Fibroblast of mammary gland (primary cell): ENCODE measurements at regions not wholly inside any gene's neighbourhood (a gene's known extent, or its start where the extent isn't known, plus 50 kb on each side); places are given as distances from the start of the nearest gene placed in this dataset.

Source experiments
- DNase-seq: peaks from one replicate; pipeline ENCODE4 v3.0.0-alpha.2; 2010; ENCODE audit warnings: low read depth
- H3K4me3 ChIP-seq: 2 replicates; pipeline ENCODE4 v1.5.1; 2011; ENCODE audit warnings: low read depth, mild to moderate bottlenecking, low read length, moderate library complexity; ENCODE audit not compliant: control insufficient read depth
- TF ChIP-seq, protein P1 (sequence below): conservative IDR thresholded peaks from 2 replicates; pipeline ENCODE4 v1.5.1; 2011; ENCODE audit warnings: low read depth, low read length, inconsistent platforms; ENCODE audit not compliant: control insufficient read depth, insufficient read depth

DNA sequence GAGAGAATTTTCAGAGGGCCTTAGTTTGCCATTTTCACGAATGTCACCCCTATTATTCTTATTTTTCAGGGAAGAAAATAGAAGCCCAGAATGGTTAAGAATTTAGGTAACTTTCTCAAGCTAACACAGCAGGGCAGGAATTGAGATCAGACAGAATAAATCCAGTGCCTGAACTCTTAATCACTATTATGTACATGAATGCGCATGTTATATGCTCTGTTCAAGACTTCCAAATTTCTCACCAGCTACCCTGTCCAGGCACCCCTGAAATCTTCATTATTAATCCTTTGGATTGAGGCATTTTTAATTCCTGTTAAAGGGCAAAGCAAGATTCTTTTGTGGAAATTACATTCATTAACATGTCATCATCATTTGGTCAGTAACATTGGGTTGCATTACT lies 218.4 kb downstream of the ACTR3 start:
- DNase-seq: no peak
- TF ChIP-seq, protein P1, sequence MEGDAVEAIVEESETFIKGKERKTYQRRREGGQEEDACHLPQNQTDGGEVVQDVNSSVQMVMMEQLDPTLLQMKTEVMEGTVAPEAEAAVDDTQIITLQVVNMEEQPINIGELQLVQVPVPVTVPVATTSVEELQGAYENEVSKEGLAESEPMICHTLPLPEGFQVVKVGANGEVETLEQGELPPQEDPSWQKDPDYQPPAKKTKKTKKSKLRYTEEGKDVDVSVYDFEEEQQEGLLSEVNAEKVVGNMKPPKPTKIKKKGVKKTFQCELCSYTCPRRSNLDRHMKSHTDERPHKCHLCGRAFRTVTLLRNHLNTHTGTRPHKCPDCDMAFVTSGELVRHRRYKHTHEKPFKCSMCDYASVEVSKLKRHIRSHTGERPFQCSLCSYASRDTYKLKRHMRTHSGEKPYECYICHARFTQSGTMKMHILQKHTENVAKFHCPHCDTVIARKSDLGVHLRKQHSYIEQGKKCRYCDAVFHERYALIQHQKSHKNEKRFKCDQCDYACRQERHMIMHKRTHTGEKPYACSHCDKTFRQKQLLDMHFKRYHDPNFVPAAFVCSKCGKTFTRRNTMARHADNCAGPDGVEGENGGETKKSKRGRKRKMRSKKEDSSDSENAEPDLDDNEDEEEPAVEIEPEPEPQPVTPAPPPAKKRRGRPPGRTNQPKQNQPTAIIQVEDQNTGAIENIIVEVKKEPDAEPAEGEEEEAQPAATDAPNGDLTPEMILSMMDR: no peak
- H3K4me3 ChIP-seq: no peak overlapping the region

DNA sequence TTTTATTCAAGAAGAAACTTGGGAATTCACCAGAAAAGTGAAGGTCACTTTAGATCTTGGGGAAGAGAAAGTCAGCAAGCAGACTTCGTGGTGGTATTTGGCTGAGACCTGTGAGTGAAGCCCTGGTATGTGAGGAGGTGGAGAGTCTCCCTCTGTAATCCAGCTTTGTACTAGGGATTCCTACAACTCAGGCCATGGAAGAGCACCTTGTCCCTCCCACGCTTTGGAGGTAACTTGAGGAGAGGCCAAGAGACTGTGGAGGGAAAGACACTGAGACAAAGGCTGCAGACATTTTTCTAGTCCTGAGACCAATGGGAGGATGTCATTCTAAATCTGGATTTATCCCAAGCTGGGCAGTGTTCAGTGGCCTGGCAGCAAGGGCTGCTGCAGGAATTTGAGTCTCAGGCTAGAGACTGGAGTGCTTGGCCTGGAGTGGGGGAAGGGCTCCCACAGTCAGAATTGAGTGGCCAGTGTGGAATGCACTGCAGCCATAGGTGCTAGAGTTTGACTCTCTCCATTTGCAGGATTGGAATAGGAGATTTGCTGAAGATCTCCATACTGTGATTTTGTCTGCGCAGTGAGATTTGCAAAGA lies 219.0 kb downstream of the ACTR3 start:
- H3K4me3 ChIP-seq: no peak overlapping the region
- DNase-seq: no peak
- TF ChIP-seq, protein P1: no peak

DNA sequence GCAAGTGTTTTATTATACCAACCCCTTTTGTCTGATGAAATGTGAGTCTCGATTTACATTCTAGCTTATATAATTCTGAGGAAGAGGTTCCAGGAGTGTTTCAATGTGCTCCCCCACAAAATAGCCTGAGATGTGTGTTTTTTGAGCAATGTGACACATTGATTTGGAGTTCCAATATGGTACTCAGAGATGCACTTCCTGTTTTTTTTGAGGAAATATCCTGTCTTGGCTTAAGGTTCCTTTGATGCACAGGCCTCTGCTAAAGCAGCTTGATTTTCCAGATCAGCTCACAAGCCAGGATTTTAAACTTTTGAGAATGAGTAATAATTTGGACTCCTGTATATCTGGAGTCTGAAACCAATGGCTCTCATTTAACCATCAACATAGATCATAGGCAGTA lies 221.4 kb downstream of the ACTR3 start:
- TF ChIP-seq, protein P1: no peak
- H3K4me3 ChIP-seq: no peak overlapping the region
- no peak for DNase-seq

DNA sequence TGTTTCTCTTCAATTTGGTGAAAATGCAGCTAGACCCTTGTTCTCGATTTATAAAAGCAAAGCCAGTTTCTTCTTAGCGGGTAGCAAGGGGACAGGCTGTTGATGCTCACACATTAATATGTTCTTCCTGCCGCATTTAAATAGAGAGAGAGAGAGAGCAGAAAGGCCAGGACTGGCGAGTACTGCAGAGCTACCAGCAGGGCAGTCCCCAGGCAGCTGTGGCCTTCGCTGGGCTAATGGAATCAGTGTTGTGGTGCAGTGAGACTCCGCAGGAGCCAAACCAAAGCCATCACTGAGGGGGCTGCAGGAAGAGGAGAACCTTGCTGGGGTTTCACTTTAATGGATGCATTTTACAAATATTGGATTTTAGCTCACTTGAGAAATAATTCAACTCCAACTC lies 223.6 kb downstream of the ACTR3 start:
- TF ChIP-seq, protein P1: no peak
- no peak for DNase-seq
- H3K4me3 ChIP-seq: no peak overlapping the region

DNA sequence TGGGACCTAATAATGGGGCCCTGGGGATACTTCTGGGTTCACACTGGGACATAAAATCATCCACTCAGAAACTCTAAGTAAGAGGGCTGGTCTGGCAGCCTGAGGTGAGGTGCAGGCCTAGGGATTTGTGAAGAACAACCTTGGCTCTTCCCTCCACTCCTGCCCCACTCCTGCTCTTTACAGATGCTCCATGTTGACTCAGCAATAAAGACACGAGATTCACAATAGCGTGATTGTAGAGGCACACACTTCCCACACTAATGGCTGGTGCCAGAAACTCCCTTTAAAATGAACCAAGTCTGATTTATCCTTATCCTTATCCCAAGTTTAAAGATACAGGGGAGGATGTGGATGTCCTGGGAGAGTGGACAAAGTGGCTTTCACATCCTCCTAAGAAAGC lies 228.2 kb downstream of the ACTR3 start:
- H3K4me3 ChIP-seq: no peak overlapping the region
- no peak for DNase-seq
- TF ChIP-seq, protein P1: no peak

DNA sequence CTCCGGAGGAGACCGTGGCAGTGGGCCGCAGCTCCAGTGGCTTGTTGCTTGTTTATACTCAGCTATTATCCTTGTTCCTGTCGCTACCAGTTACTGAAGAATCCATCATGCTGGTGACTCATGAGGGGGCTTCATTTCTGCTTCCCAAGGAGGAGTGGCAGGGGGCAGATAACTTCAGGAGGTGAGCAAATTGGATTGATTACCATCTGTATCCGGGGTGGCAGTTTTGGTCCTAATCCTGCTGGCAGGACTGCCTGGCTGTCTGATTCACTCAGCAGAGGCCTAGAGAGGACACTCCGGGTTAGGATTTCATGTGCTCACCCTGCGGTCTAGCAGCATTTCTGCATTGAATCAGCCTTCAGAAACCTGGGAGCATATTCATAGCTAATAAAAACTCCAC lies 230.0 kb downstream of the ACTR3 start:
- TF ChIP-seq, protein P1: no peak
- no peak overlapping the region for H3K4me3 ChIP-seq
- DNase-seq: no peak

DNA sequence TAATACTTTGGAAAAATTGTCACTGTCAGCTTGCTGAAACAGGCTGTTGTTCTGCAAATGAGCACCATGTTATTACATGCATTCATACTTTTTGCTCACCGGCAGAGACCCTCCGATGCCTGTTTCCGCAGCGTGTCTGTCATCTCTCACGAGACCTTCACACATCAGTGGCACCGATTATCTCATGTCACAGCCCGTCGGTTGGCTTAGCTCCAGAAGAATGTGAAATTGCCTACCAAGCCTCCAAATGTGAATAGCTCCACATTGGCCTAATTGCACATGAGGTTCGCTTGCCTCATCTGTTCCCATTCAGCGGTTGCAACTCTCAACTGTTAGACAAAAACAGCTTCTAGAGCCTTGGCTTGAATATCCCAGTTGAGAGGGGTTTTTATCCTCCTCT lies 233.0 kb downstream of the ACTR3 start:
- TF ChIP-seq, protein P1: no peak
- no peak overlapping the region for H3K4me3 ChIP-seq
- no peak for DNase-seq
